ENCODE measurements at regions not wholly inside any gene's neighbourhood (a gene's known extent, or its start where the extent isn't known, plus 50 kb on each side); places are given as distances from the start of the nearest gene placed in this dataset.

DNA sequence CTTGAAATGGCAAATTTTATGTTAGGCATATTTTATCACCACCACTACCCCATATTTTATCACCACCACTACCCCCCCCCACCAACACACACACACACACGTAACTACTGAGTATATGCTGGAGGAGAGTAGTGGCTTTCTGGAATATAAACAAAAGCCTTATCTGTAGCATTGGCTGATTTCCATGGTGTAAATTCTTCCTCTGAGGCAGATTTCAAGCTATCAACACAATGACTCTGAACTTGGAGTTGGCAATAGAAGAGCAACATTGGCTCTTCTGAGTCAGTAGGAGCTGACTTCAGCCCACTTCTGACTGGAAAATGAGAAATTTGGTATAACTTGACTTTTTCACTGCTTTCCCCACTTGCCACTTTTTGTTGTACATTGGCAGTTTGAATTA lies 143.0 kb downstream of the CAVIN4 start:
- no peak for TF ChIP-seq CTCF (IDR thresholded peaks at IDR 0.05; ENCODE audit: low read depth, low read length, missing control alignments)
- in situ Hi-C loops (cut with HindIII; ENCODE audit: low sequenced_read_pairs) = no loop called here
- DNase-seq (ENCODE audit: low read depth) = no peak
- no peak overlapping the region for H3K4me3 ChIP-seq (ENCODE audit: low read depth, low read length)

GRCh38 chr9:100724886-100725285 lies 147.0 kb downstream of the CAVIN4 start:
- in situ Hi-C loops (cut with HindIII; ENCODE audit: low sequenced_read_pairs) = no loop called here
- no peak overlapping the region for H3K4me3 ChIP-seq (ENCODE audit: low read depth, low read length)
- no peak for DNase-seq (ENCODE audit: low read depth)
- TF ChIP-seq CTCF (IDR thresholded peaks at IDR 0.05; ENCODE audit: low read depth, low read length, missing control alignments) = no peak

DNA sequence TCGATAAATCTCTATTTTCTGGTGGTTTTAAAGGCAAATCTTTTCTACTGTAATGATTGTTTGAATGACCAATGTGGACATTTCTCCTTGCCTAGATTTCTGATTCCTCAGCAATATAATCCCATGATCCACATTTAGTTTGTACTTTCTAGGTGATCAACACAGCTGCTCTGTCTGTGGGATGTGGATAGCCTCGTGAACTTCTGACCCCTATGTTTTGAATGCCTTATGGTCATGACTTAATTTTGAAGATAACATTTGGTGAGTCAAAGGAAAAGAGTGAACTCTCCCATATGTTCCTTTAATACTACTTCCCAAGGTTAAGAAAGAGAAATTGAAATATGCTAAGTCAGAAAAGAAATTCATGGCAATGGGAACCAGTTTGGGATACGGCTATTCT lies 147.5 kb downstream of the CAVIN4 start:
- DNase-seq (ENCODE audit: low read depth) = no peak
- in situ Hi-C loops (cut with HindIII; ENCODE audit: low sequenced_read_pairs) = no loop called here
- no peak overlapping the region for H3K4me3 ChIP-seq (ENCODE audit: low read depth, low read length)
- TF ChIP-seq CTCF (IDR thresholded peaks at IDR 0.05; ENCODE audit: low read depth, low read length, missing control alignments) = no peak

DNA sequence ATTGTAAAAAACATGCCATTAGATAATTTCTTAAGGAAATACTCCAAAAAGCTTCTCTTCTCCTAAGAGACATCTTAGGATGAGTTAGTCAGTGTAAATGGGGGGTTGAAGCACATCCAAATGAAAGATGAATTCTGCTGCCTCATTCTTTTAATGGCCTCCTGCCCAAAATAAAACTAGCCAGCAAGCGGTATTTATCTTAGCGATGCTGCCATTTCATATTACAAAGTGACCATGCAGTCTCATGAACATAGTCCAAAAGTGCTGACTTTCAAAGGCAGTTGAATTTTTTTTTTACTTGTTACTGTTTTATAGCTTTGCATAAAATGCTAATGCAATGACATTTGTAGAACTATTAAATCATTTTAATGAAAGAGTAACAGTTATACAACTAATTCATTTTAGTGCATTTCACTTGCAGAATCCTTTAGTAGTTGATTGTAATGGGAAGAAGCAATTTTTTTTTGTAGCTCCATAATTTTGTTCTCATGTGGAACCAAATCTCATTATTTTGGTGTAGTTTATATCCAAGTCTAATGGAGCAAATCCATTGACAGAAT lies 151.5 kb downstream of the CAVIN4 start:
- TF ChIP-seq CTCF (IDR thresholded peaks at IDR 0.05; ENCODE audit: low read depth, low read length, missing control alignments) = no peak
- H3K4me3 ChIP-seq (ENCODE audit: low read depth, low read length) = no peak overlapping the region
- in situ Hi-C loops (cut with HindIII; ENCODE audit: low sequenced_read_pairs) = no loop called here
- DNase-seq (ENCODE audit: low read depth) = no peak

DNA sequence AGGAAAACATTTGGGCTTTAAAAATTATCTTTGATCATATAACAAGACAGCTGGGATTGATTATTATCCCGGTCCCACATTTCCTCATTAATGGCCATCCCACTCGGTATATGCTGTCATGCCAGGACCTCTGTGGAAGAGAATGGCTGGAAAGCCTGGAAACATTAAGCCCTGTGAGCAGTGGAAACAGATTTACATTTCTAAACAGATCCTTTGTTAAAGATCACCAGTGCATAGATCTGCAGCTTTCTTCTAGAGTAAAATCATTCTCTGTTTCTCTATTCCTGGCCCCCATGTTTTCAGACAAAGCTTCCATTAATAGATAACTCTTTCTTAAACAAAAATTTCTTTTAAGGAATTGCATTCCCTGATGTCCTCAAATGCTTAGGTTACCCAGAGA lies 152.2 kb downstream of the CAVIN4 start:
- H3K4me3 ChIP-seq (ENCODE audit: low read depth, low read length) = no peak overlapping the region
- in situ Hi-C loops (cut with HindIII; ENCODE audit: low sequenced_read_pairs) = no loop called here
- DNase-seq (ENCODE audit: low read depth) = no peak
- TF ChIP-seq CTCF (IDR thresholded peaks at IDR 0.05; ENCODE audit: low read depth, low read length, missing control alignments) = no peak

DNA sequence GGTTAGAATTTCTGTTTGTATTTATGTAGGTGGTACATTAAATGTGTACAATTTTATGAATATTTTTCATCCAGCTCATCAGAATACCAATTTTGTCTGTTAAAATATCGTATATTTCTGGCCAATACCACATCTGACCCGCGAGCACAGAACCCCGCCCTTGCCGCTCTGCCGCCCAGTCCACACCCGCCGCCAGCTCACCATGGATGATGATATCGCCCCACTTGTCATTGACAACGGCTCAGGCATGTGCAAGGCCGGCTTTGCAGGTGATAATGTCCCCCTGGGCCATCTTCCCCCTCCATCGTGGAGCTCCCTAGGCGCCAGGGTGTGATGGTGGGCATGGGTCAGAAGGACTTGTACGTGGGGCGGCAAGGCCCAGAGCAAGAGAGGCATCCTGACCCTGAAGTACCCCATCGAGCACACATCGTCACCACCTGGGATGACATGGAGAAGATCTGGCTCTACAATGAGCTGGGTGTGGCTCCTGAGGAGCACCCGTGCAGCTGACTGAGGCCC lies 153.2 kb downstream of the CAVIN4 start:
- H3K4me3 ChIP-seq (ENCODE audit: low read depth, low read length) = no peak overlapping the region
- TF ChIP-seq CTCF (IDR thresholded peaks at IDR 0.05; ENCODE audit: low read depth, low read length, missing control alignments) = no peak
- no peak for DNase-seq (ENCODE audit: low read depth)
- in situ Hi-C loops (cut with HindIII; ENCODE audit: low sequenced_read_pairs) = no loop called here

Measured in astrocyte of the cerebellum (primary cell).